GM23338 (cell line): ENCODE measurements at regions not wholly inside any gene's neighbourhood (a gene's known extent, or its start where the extent isn't known, plus 50 kb on each side); places are given as distances from the start of the nearest gene placed in this dataset.
A peak's percentile ranks its signal among the peaks of the same experiment; 100 is the strongest.
"Not testable (repeated sequence)": the region's sequence is repeated elsewhere in the genome, so short reads cannot be mapped to it uniquely, and the experiment has no call there.

Experiments
- ATAC-seq: fragments of 200-7000 bp; cut with Tn5 transposase; 3 replicates; pipeline ENCODE4 v1.9.1; 2020
- DNase-seq: peaks from one replicate; pipeline ENCODE4 v3.0.0-alpha.2; 2015; ENCODE audit warnings: low spot score
- H2AFZ ChIP-seq: fragments of 200-600 bp; sonication (generic); 2 replicates; pipeline ENCODE4 v1.8.0; 2016; ENCODE audit warnings: antibody characterized with exemption, mild to moderate bottlenecking, moderate library complexity
- H3F3A ChIP-seq: fragments of 200-600 bp; sonication (generic); replicated peaks from 2 replicates; pipeline ENCODE4 v1.8.0; 2017; ENCODE audit warnings: antibody characterized with exemption, mixed run types, low read depth
- H3K27ac ChIP-seq: fragments of 200-600 bp; sonication (generic); 2 replicates; pipeline ENCODE4 v1.6.1; 2016; ENCODE audit warnings: low read depth
- H3K27me3 ChIP-seq: fragments of 200-600 bp; sonication (generic); 2 replicates; pipeline ENCODE4 v1.8.0; 2016; ENCODE audit warnings: mild to moderate bottlenecking, mixed run types, moderate library complexity; ENCODE audit not compliant: insufficient read depth
- H3K36me3 ChIP-seq: fragments of 200-600 bp; sonication (generic); 2 replicates; pipeline ENCODE4 v1.8.0; 2016; ENCODE audit warnings: mild to moderate bottlenecking; ENCODE audit not compliant: insufficient read depth
- H3K4me1 ChIP-seq: fragments of 200-600 bp; sonication (generic); 2 replicates; pipeline ENCODE4 v1.8.0; 2016; ENCODE audit warnings: mild to moderate bottlenecking, moderate library complexity; ENCODE audit not compliant: insufficient read depth
- H3K4me2 ChIP-seq: fragments of 200-600 bp; sonication (generic); 2 replicates; pipeline ENCODE4 v1.7.1; 2017; ENCODE audit warnings: mixed run types
- H3K4me3 ChIP-seq: fragments of 200-600 bp; sonication (generic); 2 replicates; pipeline ENCODE4 v1.6.1; 2016; ENCODE audit warnings: mixed run types
- H3K79me2 ChIP-seq: fragments of 200-600 bp; sonication (generic); replicated peaks from 2 replicates; pipeline ENCODE4 v1.8.0; 2017; ENCODE audit warnings: mild to moderate bottlenecking; ENCODE audit not compliant: insufficient read depth
- H3K9me2 ChIP-seq: fragments of 200-600 bp; sonication (generic); 2 replicates; pipeline ENCODE4 v1.8.0; 2017; ENCODE audit not compliant: insufficient read depth
- H4K20me1 ChIP-seq: fragments of 200-600 bp; sonication (generic); replicated peaks from 2 replicates; pipeline ENCODE4 v1.8.0; 2017; ENCODE audit warnings: mild to moderate bottlenecking; ENCODE audit not compliant: insufficient read depth
- H3K27ac Mint-ChIP-seq: 2 replicates; pipeline ENCODE4 v1.8.0; 2020; ENCODE audit warnings: inconsistent platforms, mild to moderate bottlenecking, moderate library complexity, mixed read lengths
- H3K27me3 Mint-ChIP-seq: 3 replicates; pipeline ENCODE4 v1.8.0; 2022; ENCODE audit warnings: low read depth, mild to moderate bottlenecking, moderate library complexity, mixed read lengths, inconsistent platforms; ENCODE audit not compliant: insufficient read depth, poor library complexity
- H3K36me3 Mint-ChIP-seq: 3 replicates; pipeline ENCODE4 v1.8.0; 2021; ENCODE audit warnings: low read depth, mild to moderate bottlenecking, inconsistent platforms, moderate library complexity, mixed read lengths
- H3K4me1 Mint-ChIP-seq: 3 replicates; pipeline ENCODE4 v1.8.0; 2020; ENCODE audit warnings: mild to moderate bottlenecking, inconsistent platforms, mixed read lengths
- H3K4me3 Mint-ChIP-seq: 3 replicates; pipeline ENCODE4 v1.8.0; 2021; ENCODE audit warnings: moderate library complexity, mild to moderate bottlenecking, inconsistent platforms, mixed read lengths
- H3K9me3 Mint-ChIP-seq: 3 replicates; pipeline ENCODE4 v1.8.0; 2020; ENCODE audit warnings: moderate library complexity, mild to moderate bottlenecking, inconsistent platforms, mixed read lengths
- CREB1 ChIP-seq: fragments of 250-450 bp; sonication (Bioruptor Pico); IDR thresholded peaks from 2 replicates; pipeline ENCODE4 v1.5.0; 2020; ENCODE audit warnings: low read depth, mild to moderate bottlenecking, moderate library complexity
- EZH2 ChIP-seq: fragments of 200-600 bp; sonication (generic); IDR thresholded peaks from one replicate; pipeline ENCODE4 v1.8.0; 2017; ENCODE audit warnings: antibody characterized with exemption, mild to moderate bottlenecking, low read depth; ENCODE audit not compliant: unreplicated experiment
- EZH2phosphoT487 ChIP-seq: fragments of 200-600 bp; sonication (generic); IDR thresholded peaks from one replicate; pipeline ENCODE4 v1.8.1; 2018; ENCODE audit warnings: antibody characterized with exemption; ENCODE audit not compliant: unreplicated experiment
- JUNB ChIP-seq: IDR thresholded peaks from one replicate; pipeline ENCODE4 v1.6.1; 2016; ENCODE audit warnings: antibody characterized with exemption; ENCODE audit not compliant: unreplicated experiment
- NANOG ChIP-seq: IDR thresholded peaks from 2 replicates; pipeline ENCODE4 v1.6.1; 2016; ENCODE audit warnings: antibody characterized with exemption, borderline replicate concordance
- POLR2AphosphoS5 ChIP-seq: IDR thresholded peaks from 2 replicates; pipeline ENCODE4 v1.6.1; 2016; ENCODE audit warnings: antibody characterized with exemption, low read depth
- STAT1 ChIP-seq: IDR thresholded peaks from one replicate; pipeline ENCODE4 v1.6.1; 2016; ENCODE audit warnings: antibody characterized with exemption; ENCODE audit not compliant: unreplicated experiment
- ZNF114 ChIP-seq: fragments of 250-450 bp; sonication (Bioruptor Pico); IDR thresholded peaks from 2 replicates; pipeline ENCODE4 v1.5.0; 2020; ENCODE audit warnings: mild to moderate bottlenecking, moderate library complexity
- ZNF331 ChIP-seq: fragments of 250-450 bp; sonication (Bioruptor Pico); IDR thresholded peaks from 2 replicates; pipeline ENCODE4 v1.5.0; 2020; ENCODE audit warnings: low read depth, mild to moderate bottlenecking, moderate library complexity
- TF ChIP-seq, protein P1 (sequence below): IDR thresholded peaks from one replicate; pipeline ENCODE4 v1.6.1; 2018; ENCODE audit warnings: antibody characterized with exemption; ENCODE audit not compliant: unreplicated experiment
- TF ChIP-seq, protein P2 (sequence below), 2 experiments: fragments of 200-600 bp in 1 of 2; sonication (generic) in 1 of 2; conservative IDR thresholded peaks; 2 replicates each; pipeline versions ENCODE4 v1.5.1 to v1.6.1; 2016 to 2017; ENCODE audit warnings: antibody characterized with exemption in 2 of 2, low read depth in 2 of 2, mild to moderate bottlenecking in 2 of 2, moderate library complexity in 1 of 2
- TF ChIP-seq, protein P3 (sequence below): IDR thresholded peaks from 2 replicates; pipeline ENCODE4 v1.6.1; 2016; ENCODE audit warnings: antibody characterized with exemption

DNA sequence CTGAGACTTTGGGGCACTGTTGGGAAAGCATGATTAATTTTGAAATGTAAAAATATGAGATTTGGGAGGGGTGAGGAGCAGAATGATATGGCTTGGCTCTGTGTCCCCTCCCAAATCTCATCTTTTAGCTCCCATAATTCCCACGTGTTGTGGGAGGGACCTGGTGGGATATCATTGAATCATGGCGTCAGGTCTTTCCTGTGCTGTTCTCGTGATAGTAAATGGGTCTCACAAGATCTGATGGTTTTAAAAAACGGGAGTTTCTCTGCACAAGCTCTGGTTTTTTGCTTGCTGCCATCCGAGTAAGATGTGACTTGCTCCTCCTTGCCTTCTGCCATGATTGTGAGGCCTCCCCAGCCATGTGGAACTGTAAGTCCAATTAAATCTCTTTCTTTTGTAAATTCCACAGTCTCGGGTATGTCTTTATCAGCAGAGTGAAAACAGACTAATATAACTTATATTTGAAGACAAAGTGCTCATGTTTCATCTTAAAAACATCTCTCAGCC is 546.0 kb upstream of the NECTIN3 start:
- H3K27me3 Mint-ChIP-seq, H4K20me1 ChIP-seq, H3K4me2 ChIP-seq, H3K9me2 ChIP-seq, DNase-seq, H3K4me3 ChIP-seq, H3K4me3 Mint-ChIP-seq, H2AFZ ChIP-seq, H3K27me3 ChIP-seq, H3K36me3 ChIP-seq, ATAC-seq, H3K27ac Mint-ChIP-seq, H3F3A ChIP-seq, H3K79me2 ChIP-seq: not testable (repeated sequence)
- peaks cover 47% of the 10 kb centered on the region for H3K36me3 Mint-ChIP-seq
- Histone ChIP-seq H3K4me1 (peaks cover 25% of the 10 kb centered on the region), H3K27ac (0 out of 2 replicates have a peak overlapping the region, but pooled peaks have one; percentile 82)
- H3K9me3 Mint-ChIP-seq, result peaks cover 27% of the 10 kb centered on the region
- peaks cover 24% of the 10 kb centered on the region for H3K4me1 Mint-ChIP-seq

DNA sequence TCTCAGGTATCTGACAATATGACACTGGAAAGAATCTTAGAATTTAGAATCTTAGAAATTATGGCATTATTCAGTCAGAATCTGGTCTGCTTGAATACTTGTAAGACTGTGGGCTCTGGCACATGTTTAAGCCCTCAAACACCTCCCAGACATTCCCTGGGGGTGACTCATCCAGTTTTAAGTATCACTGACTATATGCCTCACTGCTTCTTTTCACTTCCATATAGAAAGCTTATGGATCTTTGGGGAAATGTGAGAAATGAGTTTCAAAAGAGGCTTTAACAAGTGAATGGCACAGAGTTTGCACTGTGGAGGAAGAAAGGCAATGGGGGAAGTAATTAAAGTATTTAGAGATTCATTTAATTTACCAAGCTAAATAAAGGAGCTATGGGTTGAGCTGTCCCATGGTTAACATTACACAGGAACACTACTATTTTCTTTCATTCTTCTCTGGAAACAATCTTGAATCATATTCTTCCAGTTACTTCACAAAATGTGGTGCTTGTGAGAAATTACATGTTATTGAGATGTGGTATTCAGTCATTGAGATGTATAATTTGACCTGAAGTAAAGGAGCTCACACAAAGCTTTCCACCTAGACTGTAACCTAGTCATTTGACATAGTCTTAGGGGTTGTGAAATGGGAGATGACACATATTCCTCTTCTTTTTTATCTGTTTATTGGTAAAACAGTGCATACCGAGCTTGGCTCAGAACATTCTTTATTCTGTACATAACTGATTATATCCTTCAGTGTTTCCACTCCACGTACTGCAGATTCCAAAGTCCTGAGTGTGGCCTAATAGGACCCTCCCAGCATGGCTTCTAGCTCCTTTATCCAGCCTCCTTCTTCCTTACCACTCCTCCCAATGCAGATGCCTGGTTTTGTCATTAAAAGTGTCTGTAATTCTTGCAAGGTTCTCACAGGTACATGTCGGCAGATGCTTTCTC is 544.6 kb upstream of the NECTIN3 start:
- peak; percentile 74 for ATAC-seq
- peak overlapping the region; percentile 92 for H3K27ac ChIP-seq
- H3K4me1 ChIP-seq, result peaks cover 31% of the 10 kb centered on the region
- no peak for TF ChIP-seq EZH2phosphoT487
- TF ChIP-seq, protein P1, sequence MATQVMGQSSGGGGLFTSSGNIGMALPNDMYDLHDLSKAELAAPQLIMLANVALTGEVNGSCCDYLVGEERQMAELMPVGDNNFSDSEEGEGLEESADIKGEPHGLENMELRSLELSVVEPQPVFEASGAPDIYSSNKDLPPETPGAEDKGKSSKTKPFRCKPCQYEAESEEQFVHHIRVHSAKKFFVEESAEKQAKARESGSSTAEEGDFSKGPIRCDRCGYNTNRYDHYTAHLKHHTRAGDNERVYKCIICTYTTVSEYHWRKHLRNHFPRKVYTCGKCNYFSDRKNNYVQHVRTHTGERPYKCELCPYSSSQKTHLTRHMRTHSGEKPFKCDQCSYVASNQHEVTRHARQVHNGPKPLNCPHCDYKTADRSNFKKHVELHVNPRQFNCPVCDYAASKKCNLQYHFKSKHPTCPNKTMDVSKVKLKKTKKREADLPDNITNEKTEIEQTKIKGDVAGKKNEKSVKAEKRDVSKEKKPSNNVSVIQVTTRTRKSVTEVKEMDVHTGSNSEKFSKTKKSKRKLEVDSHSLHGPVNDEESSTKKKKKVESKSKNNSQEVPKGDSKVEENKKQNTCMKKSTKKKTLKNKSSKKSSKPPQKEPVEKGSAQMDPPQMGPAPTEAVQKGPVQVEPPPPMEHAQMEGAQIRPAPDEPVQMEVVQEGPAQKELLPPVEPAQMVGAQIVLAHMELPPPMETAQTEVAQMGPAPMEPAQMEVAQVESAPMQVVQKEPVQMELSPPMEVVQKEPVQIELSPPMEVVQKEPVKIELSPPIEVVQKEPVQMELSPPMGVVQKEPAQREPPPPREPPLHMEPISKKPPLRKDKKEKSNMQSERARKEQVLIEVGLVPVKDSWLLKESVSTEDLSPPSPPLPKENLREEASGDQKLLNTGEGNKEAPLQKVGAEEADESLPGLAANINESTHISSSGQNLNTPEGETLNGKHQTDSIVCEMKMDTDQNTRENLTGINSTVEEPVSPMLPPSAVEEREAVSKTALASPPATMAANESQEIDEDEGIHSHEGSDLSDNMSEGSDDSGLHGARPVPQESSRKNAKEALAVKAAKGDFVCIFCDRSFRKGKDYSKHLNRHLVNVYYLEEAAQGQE, result no peak
- no peak for TF ChIP-seq CREB1 (CRISPR knock-in tag)
- no peak for TF ChIP-seq POLR2AphosphoS5
- TF ChIP-seq, protein P2, sequence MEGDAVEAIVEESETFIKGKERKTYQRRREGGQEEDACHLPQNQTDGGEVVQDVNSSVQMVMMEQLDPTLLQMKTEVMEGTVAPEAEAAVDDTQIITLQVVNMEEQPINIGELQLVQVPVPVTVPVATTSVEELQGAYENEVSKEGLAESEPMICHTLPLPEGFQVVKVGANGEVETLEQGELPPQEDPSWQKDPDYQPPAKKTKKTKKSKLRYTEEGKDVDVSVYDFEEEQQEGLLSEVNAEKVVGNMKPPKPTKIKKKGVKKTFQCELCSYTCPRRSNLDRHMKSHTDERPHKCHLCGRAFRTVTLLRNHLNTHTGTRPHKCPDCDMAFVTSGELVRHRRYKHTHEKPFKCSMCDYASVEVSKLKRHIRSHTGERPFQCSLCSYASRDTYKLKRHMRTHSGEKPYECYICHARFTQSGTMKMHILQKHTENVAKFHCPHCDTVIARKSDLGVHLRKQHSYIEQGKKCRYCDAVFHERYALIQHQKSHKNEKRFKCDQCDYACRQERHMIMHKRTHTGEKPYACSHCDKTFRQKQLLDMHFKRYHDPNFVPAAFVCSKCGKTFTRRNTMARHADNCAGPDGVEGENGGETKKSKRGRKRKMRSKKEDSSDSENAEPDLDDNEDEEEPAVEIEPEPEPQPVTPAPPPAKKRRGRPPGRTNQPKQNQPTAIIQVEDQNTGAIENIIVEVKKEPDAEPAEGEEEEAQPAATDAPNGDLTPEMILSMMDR (conservative IDR thresholded peaks at IDR 0.05; ENCODE audit: low read depth in 2 of 2), result no peak
- TF ChIP-seq ZNF331, result no peak
- no peak for TF ChIP-seq JUNB
- TF ChIP-seq, protein P3, sequence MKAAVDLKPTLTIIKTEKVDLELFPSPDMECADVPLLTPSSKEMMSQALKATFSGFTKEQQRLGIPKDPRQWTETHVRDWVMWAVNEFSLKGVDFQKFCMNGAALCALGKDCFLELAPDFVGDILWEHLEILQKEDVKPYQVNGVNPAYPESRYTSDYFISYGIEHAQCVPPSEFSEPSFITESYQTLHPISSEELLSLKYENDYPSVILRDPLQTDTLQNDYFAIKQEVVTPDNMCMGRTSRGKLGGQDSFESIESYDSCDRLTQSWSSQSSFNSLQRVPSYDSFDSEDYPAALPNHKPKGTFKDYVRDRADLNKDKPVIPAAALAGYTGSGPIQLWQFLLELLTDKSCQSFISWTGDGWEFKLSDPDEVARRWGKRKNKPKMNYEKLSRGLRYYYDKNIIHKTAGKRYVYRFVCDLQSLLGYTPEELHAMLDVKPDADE, result no peak
- TF ChIP-seq STAT1, result no peak
- no peak for TF ChIP-seq EZH2
- TF ChIP-seq NANOG, result peak; percentile 36; the same call in 1 of the 2 replicates
- no peak for TF ChIP-seq ZNF114 (CRISPR knock-in tag)

More for the DNA sequence above, 544.6 kb upstream of the NECTIN3 start:
- no peak overlapping the region for H3K4me3 ChIP-seq
- Mint-ChIP-seq H3K27ac (peak overlapping the region; percentile 60), H3K4me1 (peaks cover 30% of the 10 kb centered on the region), H3K4me3 (no peak overlapping the region; the same call in 2 of the 3 replicates), H3K27me3 (no peaks in the 10 kb centered on the region), H3K9me3 (peaks cover 27% of the 10 kb centered on the region), H3K36me3 (peaks cover 47% of the 10 kb centered on the region)
- no peak overlapping the region for H2AFZ ChIP-seq
- H4K20me1 ChIP-seq, result no peaks in the 10 kb centered on the region
- no peaks in the 10 kb centered on the region for H3K79me2 ChIP-seq
- peak; percentile 61 for DNase-seq
- H3K27me3 ChIP-seq, result no peaks in the 10 kb centered on the region
- H3F3A ChIP-seq, result no peaks in the 10 kb centered on the region
- peaks cover 5% of the 10 kb centered on the region; the same call in 1 of the 2 replicates for H3K9me2 ChIP-seq
- H3K36me3 ChIP-seq, result 0 out of 2 replicates have a peak, but pooled peaks cover 4% of the 10 kb centered on the region
- 0 out of 2 replicates have a peak overlapping the region, but pooled peaks have one; percentile 20 for H3K4me2 ChIP-seq
